ENCODE measurements at regions not wholly inside any gene's neighbourhood (a gene's known extent, or its start where the extent isn't known, plus 50 kb on each side); places are given as distances from the start of the nearest gene placed in this dataset.

GRCh38 chr13:47019977-47020376 is 123.1 kb upstream of the HTR2A start:
- no peak for DNase-seq

GRCh38 chr13:47017476-47017875 is 120.6 kb upstream of the HTR2A start:
- DNase-seq: no peak

GRCh38 chr13:47008318-47008717 is 111.5 kb upstream of the HTR2A start:
- DNase-seq: no peak

- no peak for DNase-seq
Measured at GRCh38 chr13:47005756-47006414, 109.0 kb upstream of the HTR2A start.

- DNase-seq: no peak
Measured at GRCh38 chr13:47004540-47004939, 107.7 kb upstream of the HTR2A start.

- DNase-seq: no peak
Measured at GRCh38 chr13:47004027-47004426, 107.2 kb upstream of the HTR2A start.

GRCh38 chr13:47000165-47000564 is 103.3 kb upstream of the HTR2A start:
- no peak for DNase-seq

GRCh38 chr13:46996316-46997030 is 99.6 kb upstream of the HTR2A start:
- no peak for DNase-seq

- no peak for DNase-seq
Measured at GRCh38 chr13:46995874-46996273, 99.0 kb upstream of the HTR2A start.

- no peak for DNase-seq
Measured at GRCh38 chr13:46994492-46994891, 97.6 kb upstream of the HTR2A start.

- no peak for DNase-seq
Measured at GRCh38 chr13:46992383-46992952, 95.6 kb upstream of the HTR2A start.

- DNase-seq: no peak
Measured at GRCh38 chr13:46983881-46984280, 87.0 kb upstream of the HTR2A start.

- no peak for DNase-seq
Measured at GRCh38 chr13:46982856-46983582, 86.2 kb upstream of the HTR2A start.

GRCh38 chr13:46975173-46975572 is 78.3 kb upstream of the HTR2A start:
- no peak for DNase-seq

GRCh38 chr13:46968450-46968849 is 71.6 kb upstream of the HTR2A start:
- no peak for DNase-seq

GRCh38 chr13:46964789-46965527 is 68.1 kb upstream of the HTR2A start:
- DNase-seq: no peak

GRCh38 chr13:46963904-46964303 is 67.1 kb upstream of the HTR2A start:
- no peak for DNase-seq

GRCh38 chr13:46962281-46962941 is 65.6 kb upstream of the HTR2A start:
- no peak for DNase-seq

GRCh38 chr13:46961719-46962118 is 64.9 kb upstream of the HTR2A start:
- DNase-seq: no peak

GRCh38 chr13:46953941-46954340 is 57.1 kb upstream of the HTR2A start:
- DNase-seq: no peak

GRCh38 chr13:46953331-46953730 is 56.5 kb upstream of the HTR2A start:
- no peak for DNase-seq

- no peak for DNase-seq
Measured at GRCh38 chr13:46951516-46951915, 54.7 kb upstream of the HTR2A start.

Data from stimulated activated naive CD4-positive, alpha-beta T cell (primary cell).